NOMO-1 (cell line): ENCODE measurements at regions not wholly inside any gene's neighbourhood (a gene's known extent, or its start where the extent isn't known, plus 50 kb on each side); places are given as distances from the start of the nearest gene placed in this dataset.
"Not testable (repeated sequence)": the region's sequence is repeated elsewhere in the genome, so short reads cannot be mapped to it uniquely, and the experiment has no call there.

Experiments
- DNase-seq, 2 experiments: peaks; one replicate each; lab custom pipeline; 2025; ENCODE audit not compliant: unreplicated experiment in 2 of 2; lab: John Stamatoyannopoulos, UW

GRCh38 chr21:38613686-38614085, 115.4 kb upstream of the ERG start:
- DNase-seq, result no peak

GRCh38 chr21:38614558-38614957, 116.3 kb upstream of the ERG start:
- DNase-seq, result no peak

GRCh38 chr21:38619480-38619879, 121.2 kb upstream of the ERG start:
- DNase-seq, result no peak

GRCh38 chr21:38619992-38620479, 121.8 kb upstream of the ERG start:
- no peak for DNase-seq

- DNase-seq, result no peak
These were observed 122.9 kb upstream of the ERG start for GRCh38 chr21:38621132-38621531.

GRCh38 chr21:38622081-38622826, 124.0 kb upstream of the ERG start:
- DNase-seq, result no peak

GRCh38 chr21:38622827-38623209, 124.5 kb upstream of the ERG start:
- no peak for DNase-seq

- DNase-seq, result no peak
These were observed 125.3 kb upstream of the ERG start for GRCh38 chr21:38623552-38623951.

- no peak for DNase-seq
These were observed 126.7 kb upstream of the ERG start for GRCh38 chr21:38625000-38625399.

- peak in 1 of 2 experiments; percentile 25 for DNase-seq
These were observed 128.0 kb upstream of the ERG start for GRCh38 chr21:38626306-38626705.

- no peak for DNase-seq
These were observed 130.1 kb upstream of the ERG start for GRCh38 chr21:38628349-38628748.

GRCh38 chr21:38631206-38631605, 132.9 kb upstream of the ERG start:
- no peak for DNase-seq

GRCh38 chr21:38631676-38632075, 133.4 kb upstream of the ERG start:
- no peak for DNase-seq

GRCh38 chr21:38637161-38637560, 138.9 kb upstream of the ERG start:
- no peak for DNase-seq

- peak; percentile 49 to 81 for DNase-seq
These were observed 141.5 kb upstream of the ERG start for GRCh38 chr21:38639571-38640354.

GRCh38 chr21:38640355-38640742, 142.1 kb upstream of the ERG start:
- not testable (repeated sequence) for DNase-seq

- no peak for DNase-seq
These were observed 145.2 kb upstream of the ERG start for GRCh38 chr21:38643404-38644023.

GRCh38 chr21:38645282-38645681, 147.0 kb upstream of the ERG start:
- DNase-seq, result no peak

GRCh38 chr21:38646213-38646837, 148.0 kb upstream of the ERG start:
- no peak for DNase-seq

GRCh38 chr21:38649120-38649519, 150.8 kb upstream of the ERG start:
- DNase-seq, result no peak

GRCh38 chr21:38651570-38651969, 153.3 kb upstream of the ERG start:
- DNase-seq, result no peak
